Right lobe of liver (tissue), 4 donors: ENCODE measurements at regions not wholly inside any gene's neighbourhood (a gene's known extent, or its start where the extent isn't known, plus 50 kb on each side); places are given as distances from the start of the nearest gene placed in this dataset.

Experiments
- CTCF ChIP-seq, 4 donors: fragments of 200-600 bp in 3 of 4; fragments of 450-650 bp in 1 of 4; IDR thresholded peaks; one replicate each; pipeline versions ENCODE4 v1.5.1 to v1.8.0; 2016 to 2022; ENCODE audit warnings: antibody characterized with exemption in 4 of 4, mild to moderate bottlenecking in 2 of 4
- POLR2A ChIP-seq: fragments of 450-650 bp; IDR thresholded peaks from one replicate; pipeline ENCODE4 v1.6.1; 2017; ENCODE audit warnings: antibody characterized with exemption, mild to moderate bottlenecking
- donor health status: DM: no; HTN: no; CAD: no.
- donor health status: DM: no; HTN: no; CAD: no.
- donor health status: DM: no; HTN: yes; CAD: no.

GRCh38 chr6:169367507-169367906 lies 113.9 kb upstream of the THBS2 start:
- no peak for TF ChIP-seq CTCF (IDR thresholded peaks at IDR 0.05)
- TF ChIP-seq POLR2A, result no peak
